PC-9 (cell line): ENCODE measurements at regions not wholly inside any gene's neighbourhood (a gene's known extent, or its start where the extent isn't known, plus 50 kb on each side); places are given as distances from the start of the nearest gene placed in this dataset.

Experiments
- BruUV-seq: library from RNA; stranded (reverse); fragments of 400-500 nt; replicated peaks from 2 replicates; lab custom pipeline; 2021; lab: Mats Ljungman, UMichigan
- CTCF ChIA-PET: fragments of 300-600 bp; sonication (Branson Sonifier 250); formaldehyde crosslinking; loops from one replicate; lab custom pipeline; 2022; ENCODE audit warnings: antibody characterized with exemption; lab: Charles Lee
- POLR2A ChIA-PET: fragments of 300-600 bp; sonication (Branson Sonifier 250); formaldehyde crosslinking; loops from one replicate; lab custom pipeline; 2022; ENCODE audit warnings: antibody characterized with exemption; ENCODE audit not compliant: unreplicated experiment; lab: Charles Lee
- DNase-seq, 2 experiments: peaks; one replicate each; pipeline versions ENCODE4 v3.0.0 to v3.0.0-alpha.2; 2015 to 2022; ENCODE audit warnings: mixed read lengths in 1 of 2
- H2AFZ ChIP-seq: fragments of 200-600 bp; sonication (generic); 2 replicates; pipeline ENCODE4 v1.8.1; 2017; ENCODE audit warnings: antibody characterized with exemption
- H3F3A ChIP-seq: fragments of 200-600 bp; sonication (generic); 2 replicates; pipeline ENCODE4 v1.8.1; 2017; ENCODE audit warnings: antibody characterized with exemption, mild to moderate bottlenecking, low read depth; ENCODE audit not compliant: insufficient read depth
- H3K27ac ChIP-seq: fragments of 200-600 bp; sonication (generic); 2 replicates; pipeline ENCODE4 v1.6.1; 2016; ENCODE audit warnings: mixed run types
- H3K27me3 ChIP-seq: fragments of 200-600 bp; sonication (generic); 2 replicates; pipeline ENCODE4 v1.6.1; 2016; ENCODE audit warnings: low read depth, mixed run types; ENCODE audit not compliant: insufficient read depth
- H3K36me3 ChIP-seq: fragments of 200-600 bp; sonication (generic); 2 replicates; pipeline ENCODE4 v1.6.1; 2016; ENCODE audit warnings: low read depth, mixed run types
- H3K4me1 ChIP-seq: fragments of 200-600 bp; sonication (generic); replicated peaks from 2 replicates; pipeline ENCODE4 v1.6.1; 2016; ENCODE audit warnings: mixed run types; ENCODE audit not compliant: insufficient read depth
- H3K4me2 ChIP-seq: fragments of 200-600 bp; sonication (generic); 2 replicates; pipeline ENCODE4 v1.6.1; 2017; ENCODE audit warnings: mixed run types
- H3K4me3 ChIP-seq: fragments of 200-600 bp; sonication (generic); 2 replicates; pipeline ENCODE4 v1.6.1; 2016; ENCODE audit warnings: mixed run types
- H3K79me2 ChIP-seq: fragments of 200-600 bp; sonication (generic); 2 replicates; pipeline ENCODE4 v1.6.1; 2017; ENCODE audit warnings: low read depth, mixed run types
- H3K9me2 ChIP-seq: fragments of 200-600 bp; sonication (generic); 2 replicates; pipeline ENCODE4 v1.8.1; 2017; ENCODE audit warnings: mild to moderate bottlenecking; ENCODE audit not compliant: insufficient read depth
- H3K9me3 ChIP-seq: fragments of 200-600 bp; sonication (generic); 2 replicates; pipeline ENCODE4 v1.8.1; 2016; ENCODE audit warnings: low read depth; ENCODE audit not compliant: insufficient read depth
- H4K20me1 ChIP-seq: fragments of 200-600 bp; sonication (generic); 2 replicates; pipeline ENCODE4 v1.8.1; 2017; ENCODE audit not compliant: insufficient read depth
- EZH2 ChIP-seq: fragments of 200-600 bp; sonication (generic); IDR thresholded peaks from 2 replicates; pipeline ENCODE4 v1.8.0; 2017; ENCODE audit warnings: antibody characterized with exemption, low read depth
- intact Hi-C: fragments of 100-400 bp; cut with micrococcal nuclease; formaldehyde crosslinking; loops from one replicate; pipeline ENCODE4 v1.10.0; 2022; ENCODE audit not compliant: unreplicated experiment
- TF ChIP-seq, protein P1 (sequence below): fragments of 200-600 bp; sonication (generic); conservative IDR thresholded peaks from 2 replicates; pipeline ENCODE4 v1.6.1; 2017; ENCODE audit warnings: mixed run types, antibody characterized with exemption, mild to moderate bottlenecking, moderate library complexity

- Histone ChIP-seq H3K4me3 (no peak overlapping the region), H3K4me1 (no peaks in the 10 kb centered on the region), H3K27ac (no peak overlapping the region), H2AFZ (peak overlapping the region; percentile 75), H3K36me3 (no peaks in the 10 kb centered on the region), H3K79me2 (no peaks in the 10 kb centered on the region), H3K4me2 (0 out of 2 replicates have a peak overlapping the region, but pooled peaks have one; percentile 13), H3K9me2 (no peaks in the 10 kb centered on the region), H4K20me1 (no peaks in the 10 kb centered on the region), H3F3A (no peaks in the 10 kb centered on the region), H3K9me3 (no peaks in the 10 kb centered on the region), H3K27me3 (no peaks in the 10 kb centered on the region)
- intact Hi-C loops = loop anchor here (1.0 kb wide), 1 partner anchor 303 kb away; no protein-coding TSS in a partner anchor
- TF ChIP-seq, protein P1, sequence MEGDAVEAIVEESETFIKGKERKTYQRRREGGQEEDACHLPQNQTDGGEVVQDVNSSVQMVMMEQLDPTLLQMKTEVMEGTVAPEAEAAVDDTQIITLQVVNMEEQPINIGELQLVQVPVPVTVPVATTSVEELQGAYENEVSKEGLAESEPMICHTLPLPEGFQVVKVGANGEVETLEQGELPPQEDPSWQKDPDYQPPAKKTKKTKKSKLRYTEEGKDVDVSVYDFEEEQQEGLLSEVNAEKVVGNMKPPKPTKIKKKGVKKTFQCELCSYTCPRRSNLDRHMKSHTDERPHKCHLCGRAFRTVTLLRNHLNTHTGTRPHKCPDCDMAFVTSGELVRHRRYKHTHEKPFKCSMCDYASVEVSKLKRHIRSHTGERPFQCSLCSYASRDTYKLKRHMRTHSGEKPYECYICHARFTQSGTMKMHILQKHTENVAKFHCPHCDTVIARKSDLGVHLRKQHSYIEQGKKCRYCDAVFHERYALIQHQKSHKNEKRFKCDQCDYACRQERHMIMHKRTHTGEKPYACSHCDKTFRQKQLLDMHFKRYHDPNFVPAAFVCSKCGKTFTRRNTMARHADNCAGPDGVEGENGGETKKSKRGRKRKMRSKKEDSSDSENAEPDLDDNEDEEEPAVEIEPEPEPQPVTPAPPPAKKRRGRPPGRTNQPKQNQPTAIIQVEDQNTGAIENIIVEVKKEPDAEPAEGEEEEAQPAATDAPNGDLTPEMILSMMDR = no peak
- TF ChIP-seq EZH2 = no peak
- POLR2A ChIA-PET = interaction anchor here (0.6 to 0.8 kb wide), 2 partner anchors 11 to 303 kb away, joined by 3 to 8 read pairs; no protein-coding TSS in a partner anchor
- no TSS peak for BruUV-seq
- CTCF ChIA-PET = interaction anchor here (0.5 kb wide), 1 partner anchor 790 kb away, joined by 3 read pairs; no protein-coding TSS in a partner anchor
- DNase-seq = no peak
These were observed 902.1 kb downstream of the LTN1 start for GRCh38 chr21:28090546-28090945.

DNA sequence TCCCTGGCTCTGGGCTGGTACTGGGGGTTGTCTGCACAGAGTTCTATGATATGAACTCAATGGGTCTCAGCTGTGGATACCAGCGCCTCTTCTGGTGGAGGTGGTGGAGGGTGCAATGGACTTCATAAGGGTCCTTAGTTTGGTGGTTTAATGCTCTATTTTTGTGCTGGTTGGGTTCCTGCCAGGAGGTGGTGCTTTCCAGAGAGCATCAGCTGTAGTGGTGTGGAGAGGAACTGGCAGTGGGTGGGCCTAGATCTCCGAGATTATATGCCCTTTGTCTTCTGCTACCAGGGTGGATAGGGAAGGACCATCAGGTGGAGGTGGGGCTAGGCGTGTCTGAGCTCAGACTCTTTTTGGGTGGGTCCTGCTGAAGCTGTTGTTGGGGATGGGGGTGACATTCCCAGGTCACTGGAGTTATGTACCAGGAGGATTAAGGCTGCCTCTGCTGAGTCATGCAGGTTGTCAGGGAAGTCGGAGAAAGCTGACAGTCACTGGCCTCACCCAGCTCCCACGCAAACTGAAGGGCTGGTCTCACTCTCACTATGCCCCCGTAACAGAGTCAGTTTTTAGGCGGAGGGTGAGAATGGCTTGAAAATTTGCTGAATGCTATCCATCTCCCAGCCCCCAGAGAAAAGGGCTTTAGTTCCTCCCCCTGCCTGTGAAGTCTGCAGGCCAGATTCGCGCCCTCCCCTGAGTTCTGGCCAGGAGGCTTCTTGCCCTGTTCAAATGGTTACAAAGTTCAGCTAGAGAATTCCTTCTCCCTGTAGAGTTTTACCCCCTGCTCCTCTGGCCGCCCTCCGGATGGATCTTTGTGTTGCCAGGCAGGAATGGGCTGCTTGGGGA, 902.9 kb downstream of the LTN1 start:
- intact Hi-C loops = loop anchor here (1.0 kb wide), 1 partner anchor 303 kb away; no protein-coding TSS in a partner anchor
- no peaks in the 10 kb centered on the region for H3K9me3 ChIP-seq
- DNase-seq = peak in 1 of 2 experiments; percentile 65
- CTCF ChIA-PET = interaction anchor here (0.5 kb wide), 2 partner anchors 791 to 1073 kb away, joined by 3 to 7 read pairs; no protein-coding TSS in a partner anchor
- no peaks in the 10 kb centered on the region for H4K20me1 ChIP-seq
- 0 out of 2 replicates have a peak overlapping the region, but pooled peaks have one; percentile 13 for H3K4me2 ChIP-seq
- H3F3A ChIP-seq = no peaks in the 10 kb centered on the region
- no peak for TF ChIP-seq EZH2
- TF ChIP-seq, protein P1 = no peak
- no peak overlapping the region for H3K4me3 ChIP-seq
- TSS peak; percentile 57 for BruUV-seq
- H3K4me1 ChIP-seq = no peaks in the 10 kb centered on the region
- H3K36me3 ChIP-seq = no peaks in the 10 kb centered on the region
- no peak overlapping the region for H3K27ac ChIP-seq
- H2AFZ ChIP-seq = peak overlapping the region; percentile 75
- POLR2A ChIA-PET = interaction anchor here (0.6 to 0.8 kb wide), 3 partner anchors 12 to 1079 kb away, joined by 3 to 8 read pairs (median 3); no protein-coding TSS in a partner anchor
- no peaks in the 10 kb centered on the region for H3K9me2 ChIP-seq
- H3K27me3 ChIP-seq = no peaks in the 10 kb centered on the region
- no peaks in the 10 kb centered on the region for H3K79me2 ChIP-seq

DNA sequence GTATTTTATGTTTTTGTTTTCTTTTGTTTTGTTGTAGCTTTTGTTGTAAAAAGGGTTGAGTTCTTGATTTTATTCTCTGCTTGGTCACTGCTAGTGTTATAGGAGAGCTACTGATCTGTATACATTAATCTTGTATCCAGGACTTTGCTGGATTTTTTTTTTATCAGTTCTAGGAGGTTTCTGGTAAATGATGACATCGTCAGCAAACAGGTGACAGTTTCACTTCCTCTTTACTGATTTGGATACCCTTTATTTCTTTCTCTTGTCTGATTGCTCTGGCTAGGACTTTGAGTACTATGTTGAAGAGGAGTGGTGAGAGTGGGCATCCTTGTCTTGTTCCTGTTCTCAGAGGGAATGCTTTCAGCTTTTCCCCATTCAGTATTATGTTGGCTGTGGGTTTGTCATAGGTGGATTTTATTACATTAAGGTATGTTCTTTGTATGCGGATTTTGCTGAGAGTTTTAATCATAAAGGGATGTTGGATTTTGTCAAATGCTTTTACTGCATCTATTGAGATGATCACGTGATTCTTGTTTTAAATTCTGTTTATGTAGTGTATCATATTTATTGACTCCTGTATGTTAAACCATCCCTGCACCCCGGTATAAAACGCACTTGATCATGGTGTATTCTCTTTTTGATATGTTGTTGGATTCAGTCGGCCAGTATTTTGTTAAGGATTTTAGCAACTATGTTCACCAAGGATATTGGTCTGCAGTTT, 905.7 kb downstream of the LTN1 start:
- CTCF ChIA-PET = no interaction called here
- Histone ChIP-seq H3K9me3 (no peaks in the 10 kb centered on the region), H3F3A (no peaks in the 10 kb centered on the region), H3K27me3 (no peaks in the 10 kb centered on the region), H2AFZ (no peak overlapping the region), H3K9me2 (no peaks in the 10 kb centered on the region), H3K79me2 (no peaks in the 10 kb centered on the region), H3K4me1 (no peaks in the 10 kb centered on the region), H3K36me3 (no peaks in the 10 kb centered on the region), H4K20me1 (no peaks in the 10 kb centered on the region), H3K27ac (no peak overlapping the region), H3K4me2 (no peak overlapping the region), H3K4me3 (no peak overlapping the region)
- no TSS peak for BruUV-seq
- intact Hi-C loops = no loop called here
- TF ChIP-seq, protein P1 = no peak
- TF ChIP-seq EZH2 = no peak
- POLR2A ChIA-PET = no interaction called here
- DNase-seq = no peak
